Thoracic aorta (tissue), 2 donors: ENCODE measurements at regions not wholly inside any gene's neighbourhood (a gene's known extent, or its start where the extent isn't known, plus 50 kb on each side); places are given as distances from the start of the nearest gene placed in this dataset.

Source experiments
- ATAC-seq: fragments of 150-250 bp; one replicate; pipeline ENCODE4 v1.8.0; 2017; ENCODE audit warnings: low read depth; ENCODE audit not compliant: insufficient number of reproducible peaks, low FRiP score
- DNase-seq: peaks from one replicate; pipeline ENCODE4 v3.0.0-alpha.2; 2020; ENCODE audit warnings: low spot score
- H3K27ac ChIP-seq, 2 donors: fragments of 200-600 bp; sonication (generic); 1 replicate in 1 of 2; 2 replicates in 1 of 2; pipeline ENCODE4 v1.5.1; 2016; ENCODE audit warnings: mild to moderate bottlenecking in 2 of 2, moderate library complexity in 2 of 2
- H3K27me3 ChIP-seq: fragments of 200-600 bp; sonication (generic); replicated peaks from 2 replicates; pipeline ENCODE4 v1.6.0; 2016; ENCODE audit warnings: mild to moderate bottlenecking; ENCODE audit not compliant: insufficient read depth
- H3K36me3 ChIP-seq: fragments of 200-600 bp; sonication (generic); one replicate; pipeline ENCODE4 v1.5.1; 2016
- H3K4me1 ChIP-seq, 2 donors: fragments of 200-600 bp; sonication (generic); 1 replicate in 1 of 2; 2 replicates in 1 of 2; pipeline versions ENCODE4 v1.5.1 to v1.6.0; 2016; ENCODE audit warnings: low read depth in 2 of 2, mild to moderate bottlenecking in 1 of 2; ENCODE audit not compliant: control insufficient read depth in 1 of 2
- H3K4me3 ChIP-seq: fragments of 200-600 bp; sonication (generic); 2 replicates; pipeline ENCODE4 v1.5.1; 2016; ENCODE audit warnings: mild to moderate bottlenecking
- H3K9me3 ChIP-seq: fragments of 200-600 bp; sonication (generic); 2 replicates; pipeline ENCODE4 v1.5.1; 2016
- TF ChIP-seq, protein P1 (sequence below): fragments of 200-600 bp; sonication (generic); IDR thresholded peaks from one replicate; pipeline ENCODE4 v1.5.1; 2019; ENCODE audit warnings: antibody characterized with exemption

GRCh38 chr13:109380457-109380856, 405.9 kb downstream of the IRS2 start:
- no peak overlapping the region for H3K27ac ChIP-seq
- H3K4me1 ChIP-seq = peaks cover 2 to 5% of the 10 kb centered on the region in 2 donors
- no peaks in the 10 kb centered on the region for H3K36me3 ChIP-seq
- H3K9me3 ChIP-seq = no peaks in the 10 kb centered on the region
- DNase-seq (no peak), ATAC-seq (no peak)
- H3K4me3 ChIP-seq = no peak overlapping the region
- TF ChIP-seq, protein P1, sequence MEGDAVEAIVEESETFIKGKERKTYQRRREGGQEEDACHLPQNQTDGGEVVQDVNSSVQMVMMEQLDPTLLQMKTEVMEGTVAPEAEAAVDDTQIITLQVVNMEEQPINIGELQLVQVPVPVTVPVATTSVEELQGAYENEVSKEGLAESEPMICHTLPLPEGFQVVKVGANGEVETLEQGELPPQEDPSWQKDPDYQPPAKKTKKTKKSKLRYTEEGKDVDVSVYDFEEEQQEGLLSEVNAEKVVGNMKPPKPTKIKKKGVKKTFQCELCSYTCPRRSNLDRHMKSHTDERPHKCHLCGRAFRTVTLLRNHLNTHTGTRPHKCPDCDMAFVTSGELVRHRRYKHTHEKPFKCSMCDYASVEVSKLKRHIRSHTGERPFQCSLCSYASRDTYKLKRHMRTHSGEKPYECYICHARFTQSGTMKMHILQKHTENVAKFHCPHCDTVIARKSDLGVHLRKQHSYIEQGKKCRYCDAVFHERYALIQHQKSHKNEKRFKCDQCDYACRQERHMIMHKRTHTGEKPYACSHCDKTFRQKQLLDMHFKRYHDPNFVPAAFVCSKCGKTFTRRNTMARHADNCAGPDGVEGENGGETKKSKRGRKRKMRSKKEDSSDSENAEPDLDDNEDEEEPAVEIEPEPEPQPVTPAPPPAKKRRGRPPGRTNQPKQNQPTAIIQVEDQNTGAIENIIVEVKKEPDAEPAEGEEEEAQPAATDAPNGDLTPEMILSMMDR = no peak
- H3K27me3 ChIP-seq = no peaks in the 10 kb centered on the region

GRCh38 chr13:109379930-109380329, 406.5 kb downstream of the IRS2 start:
- no peak overlapping the region for H3K4me3 ChIP-seq
- no peak for DNase-seq
- H3K27me3 ChIP-seq = no peaks in the 10 kb centered on the region
- ATAC-seq = no peak
- no peaks in the 10 kb centered on the region for H3K9me3 ChIP-seq
- H3K36me3 ChIP-seq = no peaks in the 10 kb centered on the region
- TF ChIP-seq, protein P1 = no peak
- H3K27ac ChIP-seq = no peak overlapping the region
- H3K4me1 ChIP-seq = peaks cover 2 to 4% of the 10 kb centered on the region in 2 donors

DNA sequence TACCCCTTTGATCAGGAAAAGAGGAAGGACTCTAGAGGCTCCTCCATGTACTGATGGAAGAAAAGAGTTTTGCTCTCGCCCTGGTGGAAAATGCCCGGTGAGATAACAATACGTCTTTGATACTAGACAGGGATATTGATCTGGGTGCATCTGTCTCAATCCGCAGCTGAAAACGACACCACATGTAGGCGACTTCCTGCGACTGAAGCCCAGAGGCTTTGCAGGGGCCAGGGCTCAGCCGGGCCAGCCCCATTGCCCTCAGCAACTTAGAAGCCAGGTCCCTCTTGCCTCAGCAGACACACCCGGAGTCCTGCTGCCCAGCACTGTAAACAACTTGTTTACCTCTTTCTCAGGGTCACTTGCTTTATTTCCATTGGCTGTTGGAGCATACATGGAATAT, 409.4 kb downstream of the IRS2 start:
- H3K4me3 ChIP-seq = no peak overlapping the region
- H3K27ac ChIP-seq = no peak overlapping the region
- H3K4me1 ChIP-seq = peaks cover 0 to 2% of the 10 kb centered on the region in 2 donors
- H3K27me3 ChIP-seq = no peaks in the 10 kb centered on the region
- no peaks in the 10 kb centered on the region for H3K9me3 ChIP-seq
- H3K36me3 ChIP-seq = no peaks in the 10 kb centered on the region
- ATAC-seq = no peak
- no peak for DNase-seq
- TF ChIP-seq, protein P1 = no peak

- no peaks in the 10 kb centered on the region for H3K36me3 ChIP-seq
- H3K4me1 ChIP-seq = peaks cover 0 to 7% of the 10 kb centered on the region in 2 donors
- ATAC-seq (no peak), DNase-seq (no peak)
- no peaks in the 10 kb centered on the region for H3K9me3 ChIP-seq
- no peak overlapping the region for H3K4me3 ChIP-seq
- no peak overlapping the region for H3K27ac ChIP-seq
- H3K27me3 ChIP-seq = no peaks in the 10 kb centered on the region
- TF ChIP-seq, protein P1 = no peak
These were observed 411.7 kb downstream of the IRS2 start for GRCh38 chr13:109374609-109375200.

GRCh38 chr13:109372666-109373065, 413.7 kb downstream of the IRS2 start:
- ATAC-seq = no peak
- Histone ChIP-seq H3K4me1 (peaks cover 4 to 20% of the 10 kb centered on the region in 2 donors), H3K27ac (no peak overlapping the region), H3K4me3 (no peak overlapping the region), H3K27me3 (no peaks in the 10 kb centered on the region), H3K36me3 (no peaks in the 10 kb centered on the region), H3K9me3 (no peaks in the 10 kb centered on the region)
- DNase-seq = no peak
- TF ChIP-seq, protein P1 = no peak
